WTC11 (cell line): ENCODE measurements at regions not wholly inside any gene's neighbourhood (a gene's known extent, or its start where the extent isn't known, plus 50 kb on each side); places are given as distances from the start of the nearest gene placed in this dataset.

Experiments
- ATAC-seq: fragments of 200-7000 bp; cut with Tn5 transposase; 2 replicates; pipeline ENCODE4 v1.10.0; 2021; ENCODE audit warnings: mild to moderate bottlenecking, moderate library complexity
- CTCF ChIA-PET: fragments of 300-600 bp; sonication (Branson Sonifier 250); formaldehyde crosslinking; loops from one replicate; lab custom pipeline; 2021; ENCODE audit warnings: antibody characterized with exemption; lab: Charles Lee
- POLR2A ChIA-PET: fragments of 350-600 bp; sonication (Branson Sonifier 250); formaldehyde crosslinking; loops from one replicate; lab custom pipeline; 2021; ENCODE audit warnings: antibody characterized with exemption; lab: Charles Lee
- DNase-seq: peaks from one replicate; pipeline ENCODE4 v3.0.0; 2021; ENCODE audit warnings: low spot score
- H3K27ac Mint-ChIP-seq: 2 replicates; pipeline ENCODE4 v1.8.0; 2021; ENCODE audit warnings: mixed read lengths
- H3K27me3 Mint-ChIP-seq: 2 replicates; pipeline ENCODE4 v1.8.0; 2021; ENCODE audit warnings: low read depth, mild to moderate bottlenecking, moderate library complexity, mixed read lengths
- H3K36me3 Mint-ChIP-seq: 2 replicates; pipeline ENCODE4 v1.8.0; 2021; ENCODE audit warnings: mixed read lengths
- H3K4me1 Mint-ChIP-seq: 2 replicates; pipeline ENCODE4 v1.8.0; 2022; ENCODE audit warnings: mixed read lengths
- H3K4me3 Mint-ChIP-seq: 2 replicates; pipeline ENCODE4 v1.8.0; 2021; ENCODE audit warnings: mild to moderate bottlenecking, moderate library complexity, mixed read lengths
- H3K9me3 Mint-ChIP-seq: 2 replicates; pipeline ENCODE4 v1.8.0; 2021; ENCODE audit warnings: mixed read lengths
- ARID4B ChIP-seq: sonication (generic); formaldehyde crosslinking; IDR thresholded peaks from 2 replicates; pipeline ENCODE4 v1.8.0; 2023; ENCODE audit warnings: missing genetic modification reagents, mild to moderate bottlenecking, borderline replicate concordance
- ATF6 ChIP-seq: sonication (generic); formaldehyde crosslinking; IDR thresholded peaks from 2 replicates; pipeline ENCODE4 v1.8.1; 2023; ENCODE audit warnings: mild to moderate bottlenecking, missing genetic modification reagents
- ELF4 ChIP-seq: sonication (generic); formaldehyde crosslinking; IDR thresholded peaks from 2 replicates; pipeline ENCODE4 v1.8.1; 2022; ENCODE audit warnings: low read depth, mild to moderate bottlenecking, moderate library complexity, missing genetic modification reagents
- FOXP1 ChIP-seq: sonication (generic); formaldehyde crosslinking; IDR thresholded peaks from 2 replicates; pipeline ENCODE4 v1.8.0; 2022; ENCODE audit warnings: missing genetic modification reagents, mild to moderate bottlenecking, moderate library complexity, borderline replicate concordance
- FOXP4 ChIP-seq: sonication (generic); formaldehyde crosslinking; IDR thresholded peaks from 2 replicates; pipeline ENCODE4 v1.8.0; 2022; ENCODE audit warnings: mild to moderate bottlenecking, missing genetic modification reagents
- GTF2I ChIP-seq: fragments of 250-450 bp; sonication (Bioruptor Pico); conservative IDR thresholded peaks from 2 replicates; pipeline ENCODE4 v1.4.0; 2021; ENCODE audit warnings: mild to moderate bottlenecking
- JAZF1 ChIP-seq: fragments of 250-450 bp; sonication (Bioruptor Pico); IDR thresholded peaks from 2 replicates; pipeline ENCODE4 v1.9.0; 2021; ENCODE audit warnings: moderate library complexity, mild to moderate bottlenecking, inconsistent platforms
- MXD4 ChIP-seq: fragments of 250-450 bp; sonication (Bioruptor Pico); IDR thresholded peaks from 2 replicates; pipeline ENCODE4 v1.8.0; 2021; ENCODE audit warnings: mild to moderate bottlenecking, moderate library complexity, borderline replicate concordance
- NR3C1 ChIP-seq: sonication (generic); formaldehyde crosslinking; conservative IDR thresholded peaks from 2 replicates; pipeline ENCODE4 v1.8.1; 2023; ENCODE audit warnings: low read depth, mild to moderate bottlenecking, missing genetic modification reagents
- SMAD3 ChIP-seq: sonication (generic); formaldehyde crosslinking; IDR thresholded peaks from 2 replicates; pipeline ENCODE4 v1.8.0; 2022; ENCODE audit warnings: missing genetic modification reagents, mild to moderate bottlenecking, borderline replicate concordance
- SP1 ChIP-seq: sonication (generic); formaldehyde crosslinking; conservative IDR thresholded peaks from 2 replicates; pipeline ENCODE4 v1.8.1; 2022; ENCODE audit warnings: missing genetic modification reagents
- ZNF219 ChIP-seq: sonication (generic); formaldehyde crosslinking; IDR thresholded peaks from 2 replicates; pipeline ENCODE4 v1.8.0; 2023; ENCODE audit warnings: missing genetic modification reagents, mild to moderate bottlenecking, borderline replicate concordance

GRCh38 chr20:58064411-58065010, 163.9 kb downstream of the ANKRD60 start:
- DNase-seq = no peak

GRCh38 chr20:58059260-58059544, 169.3 kb downstream of the ANKRD60 start:
- DNase-seq (no peak), ATAC-seq (no peak)
- H3K36me3 Mint-ChIP-seq = peaks cover 2% of the 10 kb centered on the region; the same call in 1 of the 2 replicates
- ChIA-PET POLR2A (no interaction called here), CTCF (interaction anchor here (0.8 to 1.0 kb wide), 2 partner anchors 28 to 670 kb away, joined by 3 to 5 read pairs; no protein-coding TSS in a partner anchor)
- no peak for TF ChIP-seq ATF6
- no peak for TF ChIP-seq ZNF219 (CRISPR knock-in tag)
- TF ChIP-seq SP1 (CRISPR knock-in tag) = no peak
- no peak for TF ChIP-seq ELF4 (CRISPR knock-in tag)
- TF ChIP-seq SMAD3 = no peak
- TF ChIP-seq JAZF1 (CRISPR knock-in tag) = no peak
- peaks cover 46% of the 10 kb centered on the region for H3K4me1 Mint-ChIP-seq
- H3K27me3 Mint-ChIP-seq = no peaks in the 10 kb centered on the region; the same call in 1 of the 2 replicates
- no peak overlapping the region for H3K4me3 Mint-ChIP-seq
- no peak overlapping the region for H3K27ac Mint-ChIP-seq
- H3K9me3 Mint-ChIP-seq = peaks cover 24% of the 10 kb centered on the region

More at GRCh38 chr20:58064411-58065010, 163.9 kb downstream of the ANKRD60 start:
- no peak for ATAC-seq
- H3K4me1 Mint-ChIP-seq = no peaks in the 10 kb centered on the region
- peaks cover 2% of the 10 kb centered on the region; the same call in 1 of the 2 replicates for H3K36me3 Mint-ChIP-seq
- no peak for TF ChIP-seq NR3C1 (CRISPR knock-in tag)
- no peak for TF ChIP-seq FOXP4 (CRISPR knock-in tag)
- TF ChIP-seq FOXP1 (CRISPR knock-in tag) = no peak
- no peak for TF ChIP-seq ARID4B
- TF ChIP-seq GTF2I (CRISPR knock-in tag) = no peak
- no peak for TF ChIP-seq MXD4 (CRISPR knock-in tag)
- H3K4me3 Mint-ChIP-seq = no peak overlapping the region
- ChIA-PET CTCF (interaction anchor here (1.0 to 1.9 kb wide), 3 partner anchors 23 to 442 kb away, joined by 3 to 5 read pairs (median 4); no protein-coding TSS in a partner anchor), POLR2A (no interaction called here)
- no peaks in the 10 kb centered on the region; the same call in 1 of the 2 replicates for H3K27me3 Mint-ChIP-seq
- H3K27ac Mint-ChIP-seq = no peak overlapping the region
- H3K9me3 Mint-ChIP-seq = peaks cover 22% of the 10 kb centered on the region
